ACC112 (cell line): ENCODE measurements at regions not wholly inside any gene's neighbourhood (a gene's known extent, or its start where the extent isn't known, plus 50 kb on each side); places are given as distances from the start of the nearest gene placed in this dataset.
"Not testable (repeated sequence)": the region's sequence is repeated elsewhere in the genome, so short reads cannot be mapped to it uniquely, and the experiment has no call there.

Source experiments
- H2AFZ ChIP-seq: fragments of 200-600 bp; sonication (generic); one replicate; pipeline ENCODE4 v1.6.0; 2017; ENCODE audit warnings: antibody characterized with exemption, low read length; ENCODE audit not compliant: unreplicated experiment
- H3K27ac ChIP-seq: fragments of 200-600 bp; sonication (generic); 2 replicates; pipeline ENCODE4 v1.5.1; 2014; ENCODE audit warnings: low read depth, mild to moderate bottlenecking, antibody characterized with exemption, low read length, moderate library complexity
- H3K27me3 ChIP-seq: fragments of 200-600 bp; sonication (generic); 2 replicates; pipeline ENCODE4 v1.6.1; 2014; ENCODE audit warnings: mild to moderate bottlenecking, antibody characterized with exemption, low read length, moderate library complexity, mixed read lengths; ENCODE audit not compliant: insufficient read depth
- H3K36me3 ChIP-seq: fragments of 200-600 bp; sonication (generic); 2 replicates; pipeline ENCODE4 v1.6.1; 2016; ENCODE audit warnings: mild to moderate bottlenecking, antibody characterized with exemption, low read length, moderate library complexity, mixed read lengths; ENCODE audit not compliant: insufficient read depth
- H3K4me1 ChIP-seq: fragments of 200-600 bp; sonication (generic); one replicate; pipeline ENCODE4 v1.6.1; 2016; ENCODE audit warnings: low read length, mixed read lengths; ENCODE audit not compliant: insufficient read depth, unreplicated experiment, control insufficient read depth
- H3K4me3 ChIP-seq: fragments of 200-600 bp; sonication (generic); 2 replicates; pipeline ENCODE4 v1.5.1; 2014; ENCODE audit warnings: mild to moderate bottlenecking, low read depth, low read length
- H3K79me2 ChIP-seq: fragments of 200-600 bp; sonication (generic); one replicate; pipeline ENCODE4 v1.6.0; 2016; ENCODE audit warnings: low read length; ENCODE audit not compliant: control insufficient read depth, unreplicated experiment, insufficient read depth

GRCh38 chr12:91655966-91656365 is 473.3 kb upstream of the DCN start:
- Histone ChIP-seq H2AFZ (no peak overlapping the region), H3K79me2 (no peaks in the 10 kb centered on the region), H3K36me3 (no peaks in the 10 kb centered on the region), H3K27me3 (no peaks in the 10 kb centered on the region), H3K4me3 (no peak overlapping the region), H3K27ac (no peak overlapping the region), H3K4me1 (no peaks in the 10 kb centered on the region)

GRCh38 chr12:91654087-91654486 is 471.5 kb upstream of the DCN start:
- no peaks in the 10 kb centered on the region for H3K4me1 ChIP-seq
- H3K27ac ChIP-seq: no peak overlapping the region
- no peaks in the 10 kb centered on the region for H3K27me3 ChIP-seq
- H3K36me3 ChIP-seq: no peaks in the 10 kb centered on the region
- H2AFZ ChIP-seq: no peak overlapping the region
- no peaks in the 10 kb centered on the region for H3K79me2 ChIP-seq
- H3K4me3 ChIP-seq: no peak overlapping the region

GRCh38 chr12:91651728-91652127 is 469.1 kb upstream of the DCN start:
- Histone ChIP-seq H3K79me2 (no peaks in the 10 kb centered on the region), H3K36me3 (no peaks in the 10 kb centered on the region), H3K27ac (no peak overlapping the region), H3K4me3 (no peak overlapping the region), H2AFZ (no peak overlapping the region), H3K4me1 (no peaks in the 10 kb centered on the region), H3K27me3 (no peaks in the 10 kb centered on the region)

DNA sequence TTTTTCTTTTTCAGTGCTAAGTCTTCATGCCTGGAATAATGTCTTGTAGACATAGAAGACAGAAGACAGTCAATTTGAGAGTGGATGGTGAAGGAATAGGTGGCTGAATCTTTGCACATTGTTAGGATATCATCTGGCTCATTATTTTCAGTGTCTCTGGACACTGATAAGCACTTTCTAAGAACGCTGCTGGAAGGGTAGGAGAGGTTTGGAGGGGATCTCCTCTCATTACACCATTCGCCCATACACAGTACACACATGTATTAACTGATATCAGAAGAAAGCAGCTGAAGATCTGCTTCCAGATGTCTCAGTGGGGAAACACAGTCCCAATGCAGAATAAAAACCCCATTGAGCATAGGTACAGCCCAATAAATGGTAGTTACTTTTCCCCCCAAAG is 461.1 kb upstream of the DCN start:
- Histone ChIP-seq H3K79me2 (no peaks in the 10 kb centered on the region), H3K4me1 (no peaks in the 10 kb centered on the region), H3K27ac (no peak overlapping the region), H2AFZ (no peak overlapping the region), H3K4me3 (no peak overlapping the region), H3K36me3 (no peaks in the 10 kb centered on the region), H3K27me3 (no peaks in the 10 kb centered on the region)

- H2AFZ ChIP-seq: no peak overlapping the region
- no peak overlapping the region for H3K27ac ChIP-seq
- H3K79me2 ChIP-seq: no peaks in the 10 kb centered on the region
- H3K36me3 ChIP-seq: no peaks in the 10 kb centered on the region
- no peaks in the 10 kb centered on the region for H3K27me3 ChIP-seq
- no peak overlapping the region for H3K4me3 ChIP-seq
- no peaks in the 10 kb centered on the region for H3K4me1 ChIP-seq
Observed at GRCh38 chr12:91640021-91640420, 457.4 kb upstream of the DCN start.

DNA sequence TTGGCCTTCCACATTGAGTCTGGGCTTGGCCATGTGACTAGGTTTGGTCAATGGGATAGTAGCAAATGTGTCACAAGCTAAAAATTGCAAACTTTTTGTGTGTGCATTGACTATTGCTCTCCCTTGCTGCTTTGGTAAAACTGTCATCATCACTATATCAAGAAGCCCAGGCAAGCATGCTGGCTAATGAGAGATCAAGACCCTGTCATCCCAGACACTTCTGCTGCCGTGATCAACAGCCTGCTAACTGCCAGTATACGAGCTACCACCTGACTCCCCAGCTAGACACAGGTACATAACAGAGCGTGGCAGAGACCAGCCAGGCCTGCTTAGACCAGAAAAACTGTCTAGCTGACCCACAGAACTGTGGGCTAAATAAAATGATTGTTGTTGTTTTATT is 456.7 kb upstream of the DCN start:
- Histone ChIP-seq H3K79me2 (no peaks in the 10 kb centered on the region), H3K27me3 (no peaks in the 10 kb centered on the region), H3K4me1 (no peaks in the 10 kb centered on the region), H3K36me3 (no peaks in the 10 kb centered on the region), H3K4me3 (no peak overlapping the region), H3K27ac (no peak overlapping the region), H2AFZ (no peak overlapping the region)

- no peaks in the 10 kb centered on the region for H3K36me3 ChIP-seq
- no peak overlapping the region for H3K27ac ChIP-seq
- H2AFZ ChIP-seq: no peak overlapping the region
- no peaks in the 10 kb centered on the region for H3K4me1 ChIP-seq
- H3K79me2 ChIP-seq: no peaks in the 10 kb centered on the region
- no peak overlapping the region for H3K4me3 ChIP-seq
- H3K27me3 ChIP-seq: no peaks in the 10 kb centered on the region
Observed at GRCh38 chr12:91637789-91638624, 455.4 kb upstream of the DCN start.

DNA sequence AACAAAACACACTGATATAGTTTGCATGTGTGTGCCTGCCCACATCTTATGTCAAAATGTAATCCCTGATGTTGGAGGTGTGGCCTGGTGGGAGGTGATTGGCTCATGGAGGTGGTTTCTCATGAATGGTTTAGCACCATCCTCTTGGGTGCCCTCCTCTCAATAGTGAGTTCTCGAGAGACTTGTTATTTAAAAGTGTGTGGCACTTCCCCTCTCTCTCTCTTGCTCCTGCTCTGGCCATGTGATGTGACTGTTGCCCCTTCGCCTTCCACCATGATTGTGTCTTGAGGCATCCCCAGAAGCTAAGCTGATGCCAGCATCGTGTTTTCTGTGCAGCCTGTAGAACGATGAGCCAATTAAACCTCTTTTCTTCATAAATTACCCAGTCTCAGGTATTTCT is 454.1 kb upstream of the DCN start:
- Histone ChIP-seq H3K4me3 (no peak overlapping the region), H3K27me3 (no peaks in the 10 kb centered on the region), H3K27ac (no peak overlapping the region), H3K79me2 (no peaks in the 10 kb centered on the region), H2AFZ (no peak overlapping the region), H3K4me1 (no peaks in the 10 kb centered on the region), H3K36me3 (no peaks in the 10 kb centered on the region)

DNA sequence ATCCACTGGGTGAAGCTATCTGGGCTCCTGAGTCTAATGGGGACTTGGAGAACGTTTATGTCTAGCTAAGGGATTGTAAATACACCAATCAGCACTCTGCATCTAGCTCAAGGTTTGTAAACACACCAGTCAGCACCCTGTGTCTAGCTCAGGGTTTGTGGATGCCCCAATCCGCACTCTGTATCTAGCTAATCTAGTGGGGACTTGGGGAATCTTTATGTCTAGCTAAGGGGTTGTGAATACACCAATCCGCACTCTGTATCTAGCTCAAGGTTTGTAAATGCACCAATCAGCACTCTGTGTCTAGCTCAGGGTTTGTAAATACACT is 451.7 kb upstream of the DCN start:
- not testable (repeated sequence) for H3K4me3 ChIP-seq, H3K27me3 ChIP-seq, H2AFZ ChIP-seq, H3K79me2 ChIP-seq, H3K4me1 ChIP-seq, H3K27ac ChIP-seq, H3K36me3 ChIP-seq

DNA sequence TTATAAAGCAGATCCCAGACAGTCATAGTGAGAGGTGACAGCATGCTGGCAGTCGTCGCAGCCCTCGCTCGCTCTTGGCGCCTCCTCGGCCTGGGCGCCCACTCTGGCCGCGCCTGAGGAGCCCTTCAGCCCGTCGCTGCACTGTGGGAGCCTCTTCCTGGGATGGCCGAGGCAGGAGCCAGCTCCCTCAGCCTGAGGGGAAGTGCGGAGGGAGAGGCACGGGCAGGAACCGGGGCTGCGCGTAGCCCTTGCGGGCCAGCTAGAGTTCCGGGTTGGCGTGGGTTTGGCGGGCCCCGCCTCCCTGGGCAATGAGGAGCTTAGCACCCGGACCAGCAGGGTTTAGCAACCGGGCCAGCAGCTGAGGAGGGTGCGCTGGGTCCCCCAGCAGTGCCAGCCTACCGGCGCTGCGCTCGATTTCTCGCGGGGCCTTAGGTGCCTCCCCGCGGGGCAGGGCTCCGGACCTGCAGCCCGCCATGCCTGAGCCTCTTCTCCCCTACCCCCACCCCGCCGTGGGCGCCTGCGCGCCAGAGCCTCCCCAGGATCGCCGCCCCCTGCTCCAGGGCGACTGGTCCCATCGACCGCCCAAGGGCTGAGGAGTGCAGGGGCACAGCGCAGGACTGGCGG is 451.2 kb upstream of the DCN start:
- Histone ChIP-seq H3K4me1 (no peaks in the 10 kb centered on the region), H3K79me2 (no peaks in the 10 kb centered on the region), H3K36me3 (no peaks in the 10 kb centered on the region), H3K27me3 (no peaks in the 10 kb centered on the region), H2AFZ (no peak overlapping the region), H3K4me3 (no peak overlapping the region), H3K27ac (no peak overlapping the region)

- no peaks in the 10 kb centered on the region for H3K4me1 ChIP-seq
- no peaks in the 10 kb centered on the region for H3K36me3 ChIP-seq
- no peak overlapping the region for H3K4me3 ChIP-seq
- H3K27me3 ChIP-seq: no peaks in the 10 kb centered on the region
- H3K79me2 ChIP-seq: no peaks in the 10 kb centered on the region
- no peak overlapping the region for H3K27ac ChIP-seq
- no peak overlapping the region for H2AFZ ChIP-seq
Observed at GRCh38 chr12:91633206-91633605, 450.6 kb upstream of the DCN start.
